Activated naive CD4-positive, alpha-beta T cell treated with anti-CD3 and anti-CD28 coated beads for 36 hours (primary cell): ENCODE measurements at regions not wholly inside any gene's neighbourhood (a gene's known extent, or its start where the extent isn't known, plus 50 kb on each side); places are given as distances from the start of the nearest gene placed in this dataset.

Source experiments
- CTCF ChIA-PET: fragments of 350-600 bp; sonication (Branson Sonifier 250); formaldehyde crosslinking; loops from one replicate; lab custom pipeline; 2021; ENCODE audit warnings: antibody characterized with exemption; lab: Charles Lee
- DNase-seq: peaks from one replicate; pipeline ENCODE4 v3.0.0-alpha.2; 2020
- H3K27ac Mint-ChIP-seq: one replicate; pipeline ENCODE4 v1.8.0; 2021; ENCODE audit warnings: mild to moderate bottlenecking, mixed read lengths
- H3K27me3 Mint-ChIP-seq: one replicate; pipeline ENCODE4 v1.8.0; 2021; ENCODE audit warnings: low read depth, mixed read lengths
- H3K36me3 Mint-ChIP-seq: one replicate; pipeline ENCODE4 v1.8.0; 2021; ENCODE audit warnings: low read depth, mixed read lengths
- H3K4me1 Mint-ChIP-seq: one replicate; pipeline ENCODE4 v1.8.0; 2021; ENCODE audit warnings: low read depth, mixed read lengths
- H3K4me3 Mint-ChIP-seq: one replicate; pipeline ENCODE4 v1.8.0; 2021; ENCODE audit warnings: mild to moderate bottlenecking, moderate library complexity, mixed read lengths
- H3K9me3 Mint-ChIP-seq: one replicate; pipeline ENCODE4 v1.8.0; 2021; ENCODE audit warnings: mixed read lengths
- intact Hi-C: fragments of 100-400 bp; cut with micrococcal nuclease; formaldehyde crosslinking; loops from one replicate; pipeline ENCODE4 v1.15.1; 2023

- Mint-ChIP-seq H3K36me3 (no peaks in the 10 kb centered on the region), H3K9me3 (no peaks in the 10 kb centered on the region), H3K4me1 (no peaks in the 10 kb centered on the region), H3K27ac (no peak overlapping the region), H3K27me3 (peaks cover 5% of the 10 kb centered on the region), H3K4me3 (no peak overlapping the region)
- no peak for DNase-seq
- intact Hi-C loops: no loop called here
- CTCF ChIA-PET: no interaction called here
Observed at GRCh38 chr4:1534876-1535526, 128.8 kb upstream of the NKX1-1 start.

GRCh38 chr4:1534095-1534872 lies 128.0 kb upstream of the NKX1-1 start:
- no peaks in the 10 kb centered on the region for H3K36me3 Mint-ChIP-seq
- no peaks in the 10 kb centered on the region for H3K4me1 Mint-ChIP-seq

GRCh38 chr4:1533501-1534064 lies 127.3 kb upstream of the NKX1-1 start:
- CTCF ChIA-PET: interaction anchor here (0.9 kb wide), 1 partner anchor 16 kb away, joined by 4 read pairs; no protein-coding TSS in a partner anchor
- no peak overlapping the region for H3K27ac Mint-ChIP-seq
- intact Hi-C loops: no loop called here
- DNase-seq: no peak
- H3K36me3 Mint-ChIP-seq: no peaks in the 10 kb centered on the region
- no peaks in the 10 kb centered on the region for H3K4me1 Mint-ChIP-seq
- H3K4me3 Mint-ChIP-seq: no peak overlapping the region
- no peaks in the 10 kb centered on the region for H3K9me3 Mint-ChIP-seq
- H3K27me3 Mint-ChIP-seq: peaks cover 11% of the 10 kb centered on the region

More at GRCh38 chr4:1534095-1534872, 128.0 kb upstream of the NKX1-1 start:
- CTCF ChIA-PET: interaction anchor here (0.9 kb wide), 1 partner anchor 15 kb away, joined by 4 read pairs; no protein-coding TSS in a partner anchor
- no peaks in the 10 kb centered on the region for H3K9me3 Mint-ChIP-seq
- no peak overlapping the region for H3K4me3 Mint-ChIP-seq
- no peak for DNase-seq
- H3K27me3 Mint-ChIP-seq: peaks cover 8% of the 10 kb centered on the region
- H3K27ac Mint-ChIP-seq: no peak overlapping the region
- intact Hi-C loops: no loop called here

- no peaks in the 10 kb centered on the region for H3K36me3 Mint-ChIP-seq
- no peak overlapping the region for H3K27ac Mint-ChIP-seq
- CTCF ChIA-PET: no interaction called here
- H3K4me3 Mint-ChIP-seq: no peak overlapping the region
- H3K9me3 Mint-ChIP-seq: no peaks in the 10 kb centered on the region
- H3K4me1 Mint-ChIP-seq: no peaks in the 10 kb centered on the region
- no peak for DNase-seq
- intact Hi-C loops: no loop called here
- H3K27me3 Mint-ChIP-seq: peaks cover 18% of the 10 kb centered on the region
Observed at GRCh38 chr4:1532549-1533395, 126.5 kb upstream of the NKX1-1 start.

GRCh38 chr4:1531683-1532548 lies 125.7 kb upstream of the NKX1-1 start:
- Mint-ChIP-seq H3K9me3 (no peaks in the 10 kb centered on the region), H3K4me1 (no peaks in the 10 kb centered on the region), H3K27ac (no peak overlapping the region), H3K36me3 (no peaks in the 10 kb centered on the region), H3K27me3 (peaks cover 25% of the 10 kb centered on the region), H3K4me3 (no peak overlapping the region)
- DNase-seq: no peak
- intact Hi-C loops: no loop called here
- CTCF ChIA-PET: interaction anchor here (1.0 to 1.8 kb wide), 2 partner anchors 18 to 26 kb away, joined by 3 to 5 read pairs; no protein-coding TSS in a partner anchor

- H3K4me1 Mint-ChIP-seq: no peaks in the 10 kb centered on the region
- CTCF ChIA-PET: interaction anchor here (0.7 to 1.8 kb wide), 3 partner anchors 17 to 49 kb away, joined by 3 to 5 read pairs (median 5); no protein-coding TSS in a partner anchor
- peaks cover 4% of the 10 kb centered on the region for H3K9me3 Mint-ChIP-seq
- no peaks in the 10 kb centered on the region for H3K36me3 Mint-ChIP-seq
- DNase-seq: no peak
- H3K4me3 Mint-ChIP-seq: no peak overlapping the region
- H3K27ac Mint-ChIP-seq: no peak overlapping the region
- H3K27me3 Mint-ChIP-seq: peaks cover 25% of the 10 kb centered on the region
- intact Hi-C loops: no loop called here
Observed at GRCh38 chr4:1530356-1530755, 124.1 kb upstream of the NKX1-1 start.

GRCh38 chr4:1524761-1525160 lies 118.5 kb upstream of the NKX1-1 start:
- no peak for DNase-seq
- Mint-ChIP-seq H3K36me3 (no peaks in the 10 kb centered on the region), H3K27ac (no peak overlapping the region), H3K4me3 (no peak overlapping the region), H3K9me3 (peaks cover 11% of the 10 kb centered on the region), H3K4me1 (peaks cover 3% of the 10 kb centered on the region), H3K27me3 (peaks cover 35% of the 10 kb centered on the region)
- CTCF ChIA-PET: interaction anchor here (1.0 to 1.1 kb wide), 2 partner anchors 12 to 24 kb away, joined by 3 to 4 read pairs; no protein-coding TSS in a partner anchor
- intact Hi-C loops: no loop called here

GRCh38 chr4:1523907-1524636 lies 117.8 kb upstream of the NKX1-1 start:
- CTCF ChIA-PET: interaction anchor here (1.0 to 1.1 kb wide), 2 partner anchors 11 to 24 kb away, joined by 3 to 4 read pairs; no protein-coding TSS in a partner anchor
- peaks cover 32% of the 10 kb centered on the region for H3K27me3 Mint-ChIP-seq
- H3K36me3 Mint-ChIP-seq: no peaks in the 10 kb centered on the region
- no peak overlapping the region for H3K27ac Mint-ChIP-seq
- peaks cover 11% of the 10 kb centered on the region for H3K9me3 Mint-ChIP-seq
- no peak for DNase-seq
- H3K4me3 Mint-ChIP-seq: no peak overlapping the region
- intact Hi-C loops: no loop called here
- peaks cover 5% of the 10 kb centered on the region for H3K4me1 Mint-ChIP-seq

- peaks cover 30% of the 10 kb centered on the region for H3K27me3 Mint-ChIP-seq
- H3K9me3 Mint-ChIP-seq: peaks cover 11% of the 10 kb centered on the region
- no peaks in the 10 kb centered on the region for H3K36me3 Mint-ChIP-seq
- DNase-seq: no peak
- CTCF ChIA-PET: no interaction called here
- no peak overlapping the region for H3K27ac Mint-ChIP-seq
- intact Hi-C loops: no loop called here
- H3K4me3 Mint-ChIP-seq: no peak overlapping the region
- H3K4me1 Mint-ChIP-seq: peaks cover 5% of the 10 kb centered on the region
Observed at GRCh38 chr4:1523506-1523905, 117.3 kb upstream of the NKX1-1 start.

GRCh38 chr4:1523033-1523432 lies 116.8 kb upstream of the NKX1-1 start:
- DNase-seq: no peak
- Mint-ChIP-seq H3K4me3 (no peak overlapping the region), H3K4me1 (peaks cover 5% of the 10 kb centered on the region), H3K27ac (no peak overlapping the region), H3K36me3 (no peaks in the 10 kb centered on the region), H3K27me3 (peaks cover 26% of the 10 kb centered on the region), H3K9me3 (peaks cover 11% of the 10 kb centered on the region)
- CTCF ChIA-PET: no interaction called here
- intact Hi-C loops: no loop called here

GRCh38 chr4:1522606-1523005 lies 116.4 kb upstream of the NKX1-1 start:
- CTCF ChIA-PET: no interaction called here

More at GRCh38 chr4:1522606-1523005, 116.4 kb upstream of the NKX1-1 start:
- Mint-ChIP-seq H3K4me3 (no peak overlapping the region), H3K27me3 (peaks cover 22% of the 10 kb centered on the region), H3K36me3 (no peaks in the 10 kb centered on the region), H3K9me3 (peaks cover 11% of the 10 kb centered on the region), H3K27ac (no peak overlapping the region), H3K4me1 (peaks cover 5% of the 10 kb centered on the region)
- intact Hi-C loops: no loop called here
- DNase-seq: no peak
